HG02884 (cell line): ENCODE measurements at regions not wholly inside any gene's neighbourhood (a gene's known extent, or its start where the extent isn't known, plus 50 kb on each side); places are given as distances from the start of the nearest gene placed in this dataset.
"Not testable (repeated sequence)": the region's sequence is repeated elsewhere in the genome, so short reads cannot be mapped to it uniquely, and the experiment has no call there.

Source experiments
- ATAC-seq: cut with Tn5 transposase; IDR thresholded peaks from one replicate; pipeline ENCODE4 v1.9.1; 2021; ENCODE audit warnings: mild to moderate bottlenecking, moderate library complexity; ENCODE audit not compliant: unreplicated experiment

GRCh38 chr13:82129281-82129680, 1753.0 kb downstream of the SLITRK1 start:
- no peak for ATAC-seq

GRCh38 chr13:82118589-82118988, 1763.7 kb downstream of the SLITRK1 start:
- no peak for ATAC-seq

GRCh38 chr13:82116422-82116989, 1765.8 kb downstream of the SLITRK1 start:
- no peak for ATAC-seq

GRCh38 chr13:82115391-82115790, 1766.9 kb downstream of the SLITRK1 start:
- no peak for ATAC-seq

GRCh38 chr13:82096256-82096655, 1755.3 kb upstream of the SPRY2 start:
- no peak for ATAC-seq

GRCh38 chr13:82092312-82092711, 1751.4 kb upstream of the SPRY2 start:
- ATAC-seq, result no peak

- ATAC-seq, result no peak
Observed at GRCh38 chr13:82088781-82089180, 1747.9 kb upstream of the SPRY2 start.

GRCh38 chr13:82076496-82076895, 1735.6 kb upstream of the SPRY2 start:
- no peak for ATAC-seq

GRCh38 chr13:82070416-82070815, 1729.5 kb upstream of the SPRY2 start:
- no peak for ATAC-seq

GRCh38 chr13:82062772-82063171, 1721.8 kb upstream of the SPRY2 start:
- no peak for ATAC-seq

- no peak for ATAC-seq
Observed at GRCh38 chr13:82058364-82058763, 1717.4 kb upstream of the SPRY2 start.

- not testable (repeated sequence) for ATAC-seq
Observed at GRCh38 chr13:82045316-82045715, 1704.4 kb upstream of the SPRY2 start.

GRCh38 chr13:82036602-82037001, 1695.7 kb upstream of the SPRY2 start:
- no peak for ATAC-seq

- ATAC-seq, result no peak
Observed at GRCh38 chr13:82011355-82011754, 1670.4 kb upstream of the SPRY2 start.

GRCh38 chr13:82010780-82011179, 1669.9 kb upstream of the SPRY2 start:
- no peak for ATAC-seq

GRCh38 chr13:82002710-82003109, 1661.8 kb upstream of the SPRY2 start:
- ATAC-seq, result no peak

GRCh38 chr13:81995316-81995715, 1654.4 kb upstream of the SPRY2 start:
- ATAC-seq, result no peak

- no peak for ATAC-seq
Observed at GRCh38 chr13:81990652-81991051, 1649.7 kb upstream of the SPRY2 start.

- no peak for ATAC-seq
Observed at GRCh38 chr13:81988567-81988966, 1647.6 kb upstream of the SPRY2 start.

- ATAC-seq, result no peak
Observed at GRCh38 chr13:81987677-81988357, 1646.9 kb upstream of the SPRY2 start.

- no peak for ATAC-seq
Observed at GRCh38 chr13:81987159-81987558, 1646.2 kb upstream of the SPRY2 start.

- ATAC-seq, result no peak
Observed at GRCh38 chr13:81986308-81986707, 1645.4 kb upstream of the SPRY2 start.

GRCh38 chr13:81957121-81957520, 1616.2 kb upstream of the SPRY2 start:
- ATAC-seq, result no peak
